ENCODE measurements at regions not wholly inside any gene's neighbourhood (a gene's known extent, or its start where the extent isn't known, plus 50 kb on each side); places are given as distances from the start of the nearest gene placed in this dataset.
A peak's percentile ranks its signal among the peaks of the same experiment; 100 is the strongest.
"Not testable (repeated sequence)": the region's sequence is repeated elsewhere in the genome, so short reads cannot be mapped to it uniquely, and the experiment has no call there.

DNA sequence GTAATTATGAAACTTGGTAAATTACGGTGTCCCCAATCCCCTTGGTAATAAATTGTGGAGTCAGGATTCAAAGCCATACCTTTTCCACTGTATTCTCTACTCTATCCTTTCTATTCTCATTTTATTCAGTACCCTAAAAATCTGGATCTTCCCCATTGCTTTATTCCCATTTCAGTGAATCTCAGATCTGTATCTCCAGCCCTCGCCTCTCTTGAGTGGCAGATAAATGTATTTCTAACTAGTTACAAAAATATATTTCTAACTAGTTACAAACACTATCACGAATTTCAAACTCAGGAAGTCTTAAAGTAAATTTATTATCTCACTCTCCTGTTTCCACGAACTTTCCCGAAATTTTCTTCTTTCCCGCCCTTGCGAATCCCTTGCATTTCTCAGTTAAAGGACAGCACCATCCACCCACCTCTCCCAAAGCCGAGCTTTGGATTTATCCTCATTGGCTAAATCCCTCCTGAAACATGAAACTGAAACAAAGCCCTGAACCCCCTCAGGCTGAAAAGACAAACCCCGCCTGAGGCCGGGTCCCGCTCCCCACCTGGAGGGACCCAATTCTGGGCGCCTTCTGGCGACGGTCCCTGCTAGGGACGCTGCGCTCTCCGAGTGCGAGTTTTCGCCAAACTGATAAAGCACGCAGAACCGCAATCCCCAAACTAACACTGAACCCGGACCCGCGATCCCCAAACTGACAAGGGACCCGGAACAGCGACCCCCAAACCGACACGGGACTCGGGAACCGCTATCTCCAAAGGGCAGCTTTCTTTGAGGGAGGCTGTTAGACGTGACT, 164.3 kb upstream of the PABPC3 start:
- Histone ChIP-seq H3K27ac (ENCODE audit: low read depth, low read length) (no peak overlapping the region), H3K36me3 (ENCODE audit: insufficient read depth, low read length) (no peaks in the 10 kb centered on the region), H3K27me3 (ENCODE audit: control insufficient read depth in 1 of 2, insufficient read depth in 2 of 2, low read length in 2 of 2) (peaks cover 7 to 17% of the 10 kb centered on the region in 2 donors), H3K4me3 (ENCODE audit: low read depth in 1 of 2, low read length in 2 of 2) (no peak overlapping the region), H3K4me1 (ENCODE audit: insufficient read depth, low read length) (no peaks in the 10 kb centered on the region), H3K9ac (ENCODE audit: low read length) (no peak overlapping the region), H3K9me3 (ENCODE audit: low read length) (no peaks in the 10 kb centered on the region)

DNA sequence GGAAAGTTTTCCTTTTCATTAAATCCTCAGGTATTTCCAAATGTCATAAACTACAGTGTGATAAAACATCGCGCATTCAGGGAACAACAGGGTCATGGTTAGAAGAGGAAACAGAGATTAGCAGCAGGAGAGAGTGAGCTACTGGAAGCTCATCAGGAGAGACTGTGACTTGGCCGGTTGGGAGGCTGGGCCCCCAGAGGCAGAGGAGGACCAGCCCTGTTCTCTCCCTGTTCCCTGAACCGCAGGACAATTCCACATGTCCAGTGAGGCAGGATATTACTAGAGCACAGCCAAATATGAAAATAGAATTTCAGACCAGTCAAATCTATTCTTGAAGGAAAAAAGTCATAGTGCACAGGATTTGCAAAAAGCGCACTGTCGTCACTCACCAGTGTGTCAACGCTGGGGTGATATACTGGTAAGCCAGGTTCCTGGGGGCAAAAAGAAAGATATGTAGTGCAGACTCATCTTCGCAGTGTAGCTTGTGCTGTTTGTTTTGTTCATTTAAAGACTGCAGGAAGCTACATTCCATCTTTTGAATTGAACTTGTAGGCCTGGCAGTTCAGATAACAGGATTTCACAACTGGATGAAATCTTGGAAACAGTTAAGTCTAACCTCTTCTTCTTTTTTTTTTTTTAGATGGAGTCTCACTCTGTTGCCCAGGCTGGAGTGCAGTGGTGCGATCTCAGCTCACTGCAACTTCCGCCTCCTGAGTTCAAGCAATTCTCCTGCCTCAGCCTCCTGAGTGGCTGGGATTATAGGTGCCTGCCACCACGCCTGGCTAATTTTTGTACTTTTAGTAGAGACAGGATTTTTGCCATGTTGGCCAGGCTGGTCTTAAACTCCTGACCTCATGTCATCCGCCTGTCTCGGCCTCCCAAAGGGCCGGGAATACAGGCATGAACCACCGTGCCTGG, 162.6 kb upstream of the PABPC3 start:
- H3K9ac ChIP-seq (ENCODE audit: low read length); H3K4me1 ChIP-seq (ENCODE audit: insufficient read depth, low read length); H3K9me3 ChIP-seq (ENCODE audit: low read length); H3K4me3 ChIP-seq (ENCODE audit: low read depth in 1 of 2, low read length in 2 of 2); H3K36me3 ChIP-seq (ENCODE audit: insufficient read depth, low read length); H3K27ac ChIP-seq (ENCODE audit: low read depth, low read length): not testable (repeated sequence)
- peaks cover 7 to 17% of the 10 kb centered on the region in 2 donors for H3K27me3 ChIP-seq (ENCODE audit: control insufficient read depth in 1 of 2, insufficient read depth in 2 of 2, low read length in 2 of 2)

DNA sequence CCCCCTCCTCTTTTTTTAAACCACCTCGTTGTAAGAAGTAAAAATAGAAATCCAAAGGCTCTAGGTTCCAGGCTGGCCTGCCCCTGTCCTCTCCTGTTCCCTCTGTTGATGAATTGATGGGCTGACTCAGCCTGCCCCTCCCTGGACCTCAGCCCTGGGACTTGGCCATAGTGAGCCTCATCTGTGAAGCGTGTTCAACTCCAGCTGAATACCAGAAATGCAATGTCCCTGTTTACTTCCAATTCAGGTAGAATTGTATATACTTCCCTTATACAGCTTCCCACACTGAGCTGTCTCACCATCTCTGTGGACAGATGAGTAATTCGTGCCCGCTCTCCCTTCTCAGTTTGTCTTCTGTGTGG, 161.9 kb upstream of the PABPC3 start:
- peaks cover 7 to 17% of the 10 kb centered on the region in 2 donors for H3K27me3 ChIP-seq (ENCODE audit: control insufficient read depth in 1 of 2, insufficient read depth in 2 of 2, low read length in 2 of 2)
- H3K27ac ChIP-seq (ENCODE audit: low read depth, low read length); H3K4me1 ChIP-seq (ENCODE audit: insufficient read depth, low read length): not testable (repeated sequence)

DNA sequence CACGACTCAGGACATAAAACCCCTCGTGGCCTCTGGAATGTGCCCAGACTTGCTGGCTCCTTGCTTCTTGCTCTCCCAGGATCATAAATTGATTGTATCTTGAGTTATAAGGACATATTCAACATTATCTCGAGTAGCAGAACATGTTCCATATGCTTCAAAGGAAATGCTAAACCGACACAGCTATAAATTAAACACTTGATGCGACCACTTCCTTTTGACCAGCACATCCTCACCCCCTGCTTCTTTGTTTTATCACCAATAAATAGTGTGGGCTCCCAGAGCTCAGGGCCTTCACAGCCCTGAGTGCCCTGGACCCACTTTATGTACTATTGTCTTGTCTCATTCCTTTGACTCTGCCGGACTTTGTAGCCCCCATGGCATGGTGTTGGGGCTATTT, 157.0 kb upstream of the PABPC3 start:
- Histone ChIP-seq H3K27me3 (ENCODE audit: control insufficient read depth in 1 of 2, insufficient read depth in 2 of 2, low read length in 2 of 2) (no peaks in the 10 kb centered on the region), H3K4me1 (ENCODE audit: insufficient read depth, low read length) (no peaks in the 10 kb centered on the region), H3K36me3 (ENCODE audit: insufficient read depth, low read length) (no peaks in the 10 kb centered on the region), H3K27ac (ENCODE audit: low read depth, low read length) (no peak overlapping the region), H3K9ac (ENCODE audit: low read length) (no peak overlapping the region), H3K9me3 (ENCODE audit: low read length) (no peaks in the 10 kb centered on the region), H3K4me3 (ENCODE audit: low read depth in 1 of 2, low read length in 2 of 2) (no peak overlapping the region)

More for the DNA sequence above, 161.9 kb upstream of the PABPC3 start:
- not testable (repeated sequence) for H3K36me3 ChIP-seq (ENCODE audit: insufficient read depth, low read length); H3K9ac ChIP-seq (ENCODE audit: low read length); H3K4me3 ChIP-seq (ENCODE audit: low read depth in 1 of 2, low read length in 2 of 2); H3K9me3 ChIP-seq (ENCODE audit: low read length)

DNA sequence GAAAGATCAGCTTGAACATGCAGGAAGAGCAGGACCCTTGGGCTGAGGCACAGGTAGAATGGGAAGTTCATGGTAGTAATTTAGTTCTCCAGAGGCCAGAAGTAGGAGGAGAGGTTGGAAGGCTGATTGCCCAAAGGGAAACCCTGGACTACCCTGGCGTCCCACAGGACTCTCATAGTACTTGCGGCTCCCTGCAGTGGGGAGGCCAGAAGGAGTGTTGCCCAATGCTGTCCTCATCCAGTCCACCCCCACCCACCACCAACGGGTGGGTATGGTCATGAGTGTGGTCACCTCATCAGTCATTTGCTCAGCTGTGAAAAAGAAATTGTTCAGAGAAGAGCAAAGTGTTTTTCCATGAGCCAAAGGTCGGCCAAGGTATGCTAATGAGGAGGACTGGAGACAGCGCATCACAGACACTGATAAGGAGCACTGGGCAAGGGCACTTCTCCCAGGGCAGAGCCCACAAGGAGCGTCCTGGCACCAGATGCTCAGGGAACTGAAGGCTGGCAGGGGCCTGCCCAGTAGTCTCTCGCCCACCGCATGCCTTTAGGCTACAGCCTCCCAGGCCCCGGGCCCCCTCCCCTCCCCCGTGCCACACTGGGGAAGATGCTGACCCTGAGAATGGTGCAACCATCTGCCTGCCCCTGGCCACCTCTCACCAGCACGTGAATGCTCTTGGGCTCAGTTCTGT, 154.8 kb upstream of the PABPC3 start:
- not testable (repeated sequence) for H3K9ac ChIP-seq (ENCODE audit: low read length); H3K4me1 ChIP-seq (ENCODE audit: insufficient read depth, low read length); H3K9me3 ChIP-seq (ENCODE audit: low read length); H3K27ac ChIP-seq (ENCODE audit: low read depth, low read length); H3K27me3 ChIP-seq (ENCODE audit: control insufficient read depth in 1 of 2, insufficient read depth in 2 of 2, low read length in 2 of 2); H3K4me3 ChIP-seq (ENCODE audit: low read depth in 1 of 2, low read length in 2 of 2); H3K36me3 ChIP-seq (ENCODE audit: insufficient read depth, low read length)

DNA sequence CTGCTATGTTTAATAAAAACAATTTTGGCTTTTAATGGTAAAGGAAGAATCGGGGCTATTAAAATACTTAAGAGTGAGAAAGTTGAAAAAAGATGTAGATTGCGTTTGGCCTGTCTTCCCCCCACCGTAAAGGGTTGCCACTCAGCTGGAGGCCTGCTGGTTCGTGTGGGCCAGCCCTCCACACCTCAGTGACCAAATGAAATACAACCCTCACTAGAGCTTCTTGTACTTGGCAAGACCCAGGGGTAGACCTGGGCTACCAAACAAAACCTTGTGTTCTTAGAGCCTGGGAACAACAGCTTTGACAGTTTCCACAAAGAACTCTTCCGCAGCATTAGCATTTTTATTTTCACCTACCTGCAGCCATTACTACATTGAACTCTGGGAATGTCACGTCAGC, 152.8 kb upstream of the PABPC3 start:
- Histone ChIP-seq H3K9ac (ENCODE audit: low read length) (no peak overlapping the region), H3K36me3 (ENCODE audit: insufficient read depth, low read length) (no peaks in the 10 kb centered on the region), H3K27me3 (ENCODE audit: control insufficient read depth in 1 of 2, insufficient read depth in 2 of 2, low read length in 2 of 2) (no peaks in the 10 kb centered on the region), H3K4me3 (ENCODE audit: low read depth in 1 of 2, low read length in 2 of 2) (no peak overlapping the region), H3K27ac (ENCODE audit: low read depth, low read length) (no peak overlapping the region), H3K4me1 (ENCODE audit: insufficient read depth, low read length) (no peaks in the 10 kb centered on the region), H3K9me3 (ENCODE audit: low read length) (no peaks in the 10 kb centered on the region)

DNA sequence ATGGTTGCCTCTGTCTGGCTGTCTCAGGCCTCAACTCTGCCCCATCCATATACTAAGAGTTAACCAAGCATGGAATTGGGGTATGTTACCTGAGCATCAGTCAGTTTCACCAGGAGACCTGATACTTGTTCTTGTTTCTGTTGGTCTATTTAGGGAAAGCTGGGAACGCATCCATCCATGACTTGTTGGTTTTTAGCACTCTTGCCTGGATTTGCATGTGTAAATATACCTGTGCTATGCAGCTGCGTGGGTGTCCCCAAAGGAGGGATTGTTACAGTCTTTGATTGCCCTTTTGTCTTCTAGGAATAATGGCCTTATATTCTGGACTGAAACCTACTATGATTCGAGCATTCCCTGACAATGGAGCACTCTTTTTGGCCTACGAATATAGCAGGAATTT, 151.9 kb upstream of the PABPC3 start:
- H3K9ac ChIP-seq (ENCODE audit: low read length); H3K4me3 ChIP-seq (ENCODE audit: low read depth in 1 of 2, low read length in 2 of 2); H3K36me3 ChIP-seq (ENCODE audit: insufficient read depth, low read length); H3K9me3 ChIP-seq (ENCODE audit: low read length); H3K27ac ChIP-seq (ENCODE audit: low read depth, low read length); H3K27me3 ChIP-seq (ENCODE audit: control insufficient read depth in 1 of 2, insufficient read depth in 2 of 2, low read length in 2 of 2); H3K4me1 ChIP-seq (ENCODE audit: insufficient read depth, low read length): not testable (repeated sequence)

DNA sequence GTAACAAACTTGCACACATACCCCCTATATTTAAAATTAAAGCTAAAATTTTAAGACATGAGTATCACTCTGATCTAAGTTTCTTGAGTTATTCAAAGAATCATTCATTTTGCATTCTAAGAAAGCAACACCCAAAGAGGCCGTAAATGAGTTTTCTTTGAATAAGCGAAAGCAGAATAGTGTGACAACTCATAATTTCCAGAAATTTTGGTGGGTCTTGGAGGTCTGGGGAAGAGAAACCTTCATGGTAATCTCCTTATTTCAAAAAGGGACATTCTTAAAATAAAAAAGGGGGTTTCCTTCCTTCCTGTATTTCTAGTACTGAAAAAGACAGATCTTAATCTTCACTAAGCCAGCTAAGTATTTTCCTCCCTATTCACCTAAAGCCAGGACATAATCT, 147.0 kb upstream of the PABPC3 start:
- not testable (repeated sequence) for H3K27me3 ChIP-seq (ENCODE audit: control insufficient read depth in 1 of 2, insufficient read depth in 2 of 2, low read length in 2 of 2); H3K9me3 ChIP-seq (ENCODE audit: low read length); H3K27ac ChIP-seq (ENCODE audit: low read depth, low read length); H3K4me1 ChIP-seq (ENCODE audit: insufficient read depth, low read length); H3K36me3 ChIP-seq (ENCODE audit: insufficient read depth, low read length); H3K4me3 ChIP-seq (ENCODE audit: low read depth in 1 of 2, low read length in 2 of 2); H3K9ac ChIP-seq (ENCODE audit: low read length)

DNA sequence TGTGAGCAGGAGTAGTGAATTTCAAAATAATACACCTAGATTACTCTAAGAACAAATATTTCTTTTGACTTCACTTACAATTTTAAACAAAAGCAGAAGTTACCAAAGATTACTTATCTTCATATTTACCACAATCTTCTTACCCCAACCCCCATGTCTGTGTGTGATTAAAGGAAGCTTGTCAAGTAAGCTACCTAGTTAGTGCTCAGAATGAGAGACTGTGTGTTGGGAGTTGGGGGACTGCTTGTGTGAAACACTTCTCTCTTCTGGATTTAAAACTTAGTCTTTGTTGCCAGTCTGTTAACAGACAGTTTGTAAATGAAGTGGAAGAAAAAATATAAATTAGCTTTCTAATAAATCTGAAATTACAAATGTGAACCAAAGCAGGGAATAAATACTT, 145.3 kb upstream of the PABPC3 start:
- not testable (repeated sequence) for H3K4me1 ChIP-seq (ENCODE audit: insufficient read depth, low read length); H3K36me3 ChIP-seq (ENCODE audit: insufficient read depth, low read length); H3K9ac ChIP-seq (ENCODE audit: low read length); H3K9me3 ChIP-seq (ENCODE audit: low read length); H3K27ac ChIP-seq (ENCODE audit: low read depth, low read length); H3K27me3 ChIP-seq (ENCODE audit: control insufficient read depth in 1 of 2, insufficient read depth in 2 of 2, low read length in 2 of 2); H3K4me3 ChIP-seq (ENCODE audit: low read depth in 1 of 2, low read length in 2 of 2)

DNA sequence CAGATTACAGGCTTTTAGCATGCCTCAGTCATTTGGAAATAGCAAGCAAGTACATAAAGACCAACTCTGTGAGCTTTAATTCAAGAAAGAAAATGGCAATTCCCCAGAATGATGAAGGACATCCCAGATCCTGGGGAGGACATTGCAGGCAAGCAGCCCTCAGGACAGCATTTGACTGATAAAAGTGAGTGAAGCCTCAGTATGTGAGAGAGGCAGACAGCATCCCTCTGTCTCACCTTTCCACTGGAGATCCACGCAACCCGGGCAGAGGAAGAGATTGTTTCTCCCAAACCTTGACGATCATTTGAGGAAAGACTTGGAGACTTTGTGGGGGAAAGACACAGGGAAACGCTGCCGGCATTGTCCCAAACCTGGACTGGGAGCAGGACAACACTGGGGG, 128.0 kb upstream of the PABPC3 start:
- peak overlapping the region in 1 of 2 donors; percentile 56 for H3K4me3 ChIP-seq (ENCODE audit: low read depth in 1 of 2, low read length in 2 of 2)
- not testable (repeated sequence) for H3K27me3 ChIP-seq (ENCODE audit: control insufficient read depth in 1 of 2, insufficient read depth in 2 of 2, low read length in 2 of 2); H3K9ac ChIP-seq (ENCODE audit: low read length); H3K4me1 ChIP-seq (ENCODE audit: insufficient read depth, low read length); H3K36me3 ChIP-seq (ENCODE audit: insufficient read depth, low read length); H3K27ac ChIP-seq (ENCODE audit: low read depth, low read length); H3K9me3 ChIP-seq (ENCODE audit: low read length)

DNA sequence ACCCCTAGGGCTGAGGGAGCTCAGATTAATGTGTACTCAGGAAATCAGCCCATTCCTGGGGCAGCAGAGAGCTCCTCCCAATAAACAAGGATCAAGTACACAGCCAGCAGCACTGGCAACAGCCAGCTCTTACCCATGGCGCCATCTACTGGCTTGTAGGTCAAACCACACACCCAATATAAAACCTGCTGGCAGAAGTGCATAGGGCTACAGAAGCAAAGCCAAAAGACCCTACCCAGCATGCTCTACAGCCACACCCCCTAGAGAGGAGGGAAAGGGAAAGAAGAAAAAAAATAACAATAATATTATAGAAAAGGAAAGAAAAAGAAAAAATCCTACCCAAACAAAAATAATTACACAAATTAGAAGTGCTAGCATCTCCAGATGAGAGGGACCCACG, 127.5 kb upstream of the PABPC3 start:
- H3K4me3 ChIP-seq (ENCODE audit: low read depth in 1 of 2, low read length in 2 of 2): peak overlapping the region in 1 of 2 donors; percentile 56
- H3K36me3 ChIP-seq (ENCODE audit: insufficient read depth, low read length); H3K27ac ChIP-seq (ENCODE audit: low read depth, low read length); H3K9ac ChIP-seq (ENCODE audit: low read length); H3K9me3 ChIP-seq (ENCODE audit: low read length); H3K4me1 ChIP-seq (ENCODE audit: insufficient read depth, low read length); H3K27me3 ChIP-seq (ENCODE audit: control insufficient read depth in 1 of 2, insufficient read depth in 2 of 2, low read length in 2 of 2): not testable (repeated sequence)
